Tibial nerve (tissue), 4 donors: ENCODE measurements at regions not wholly inside any gene's neighbourhood (a gene's known extent, or its start where the extent isn't known, plus 50 kb on each side); places are given as distances from the start of the nearest gene placed in this dataset.
"Not testable (repeated sequence)": the region's sequence is repeated elsewhere in the genome, so short reads cannot be mapped to it uniquely, and the experiment has no call there.

ENCODE experiments used
- DNase-seq, 2 donors: peaks; one replicate each; pipeline ENCODE4 v3.0.0-alpha.2; 2019; ENCODE audit warnings: low spot score in 2 of 2
- H3K27ac ChIP-seq, 4 donors: fragments of 200-600 bp; sonication (generic) in 3 of 4; one replicate each; pipeline ENCODE4 v1.5.1; 2017 to 2019; ENCODE audit warnings: mild to moderate bottlenecking in 1 of 4
- H3K27me3 ChIP-seq, 2 donors: fragments of 200-600 bp; sonication (generic) in 1 of 2; one replicate each; pipeline versions ENCODE4 v1.5.1 to v1.6.0; 2017 to 2019
- H3K36me3 ChIP-seq, 3 donors: fragments of 200-600 bp; sonication (generic); one replicate each; pipeline ENCODE4 v1.5.1; 2018 to 2019
- H3K4me1 ChIP-seq, 4 donors: fragments of 200-600 bp; sonication (generic) in 3 of 4; one replicate each; pipeline ENCODE4 v1.5.1; 2017 to 2019
- H3K4me3 ChIP-seq, 4 donors: fragments of 200-600 bp; sonication (generic) in 3 of 4; one replicate each; pipeline ENCODE4 v1.5.1; 2017 to 2019; ENCODE audit warnings: mild to moderate bottlenecking in 1 of 4, moderate library complexity in 1 of 4
- H3K9me3 ChIP-seq, 4 donors: fragments of 200-600 bp; sonication (generic) in 3 of 4; one replicate each; pipeline ENCODE4 v1.5.1; 2017 to 2019
- EP300 ChIP-seq, 2 donors: sonication (generic); formaldehyde crosslinking; IDR thresholded peaks; one replicate each; pipeline ENCODE4 v1.6.1; 2017; ENCODE audit warnings: antibody characterized with exemption in 2 of 2, mild to moderate bottlenecking in 1 of 2
- POLR2A ChIP-seq, 2 donors: fragments of 450-650 bp; IDR thresholded peaks; one replicate each; pipeline ENCODE4 v1.6.1; 2017; ENCODE audit warnings: antibody characterized with exemption in 2 of 2, mild to moderate bottlenecking in 2 of 2, moderate library complexity in 2 of 2
- WGBS, 2 donors: methylation state at CpG; one replicate each; pipeline ENCODE4 v1.1.5; 2018; 5-methylcytosine and 5-hydroxymethylcytosine counted together
- TF ChIP-seq, protein P1 (sequence below), 5 experiments: fragments of 200-600 bp in 3 of 5; fragments of 450-650 bp in 2 of 5; sonication (generic) in 3 of 5; IDR thresholded peaks; one replicate each; pipeline ENCODE4 v1.5.1; 2016 to 2019; ENCODE audit warnings: antibody characterized with exemption in 5 of 5, mild to moderate bottlenecking in 3 of 5, moderate library complexity in 2 of 5

DNA sequence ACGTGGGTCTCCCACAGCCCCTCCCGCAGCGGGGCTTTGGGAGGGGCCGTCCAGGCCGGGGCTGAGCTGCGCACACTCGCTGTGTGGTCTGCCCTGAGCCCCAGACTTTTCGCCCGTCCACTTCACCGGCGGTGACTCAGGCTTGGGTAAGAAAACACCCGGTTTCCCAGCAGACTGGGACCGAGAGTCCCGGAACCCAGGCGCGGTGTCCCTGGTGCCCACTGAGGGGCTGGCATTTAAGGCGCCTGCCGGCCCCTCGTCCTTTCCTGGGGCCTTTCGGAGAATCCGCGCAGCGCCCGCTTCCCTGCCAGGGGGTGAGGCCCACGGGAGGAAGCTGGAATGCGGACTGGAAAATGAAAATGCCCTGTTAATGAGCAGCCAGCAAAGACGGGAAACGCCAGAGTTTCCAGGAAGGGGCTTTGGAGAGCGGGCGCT lies 100.3 kb downstream of the C16orf95 start:
- peak overlapping the region; percentile 82 to 92 (median 88) for H3K27ac ChIP-seq
- 20 to 32% methylated on average over 18 to 24 of the region's 30 CpGs for WGBS, 2 donors
- no peaks in the 10 kb centered on the region for H3K27me3 ChIP-seq
- no peaks in the 10 kb centered on the region for H3K9me3 ChIP-seq
- no peaks in the 10 kb centered on the region for H3K36me3 ChIP-seq
- peaks cover 0 to 25% (median 11%) of the 10 kb centered on the region in 4 donors for H3K4me1 ChIP-seq
- TF ChIP-seq EP300 (IDR thresholded peaks at IDR 0.05) = peak in 1 of 2 donors; percentile 65
- no peak for TF ChIP-seq POLR2A (IDR thresholded peaks at IDR 0.05)
- DNase-seq = peak; percentile 51 to 54
- H3K4me3 ChIP-seq = peak overlapping the region; percentile 33 to 51 (median 39)

DNA sequence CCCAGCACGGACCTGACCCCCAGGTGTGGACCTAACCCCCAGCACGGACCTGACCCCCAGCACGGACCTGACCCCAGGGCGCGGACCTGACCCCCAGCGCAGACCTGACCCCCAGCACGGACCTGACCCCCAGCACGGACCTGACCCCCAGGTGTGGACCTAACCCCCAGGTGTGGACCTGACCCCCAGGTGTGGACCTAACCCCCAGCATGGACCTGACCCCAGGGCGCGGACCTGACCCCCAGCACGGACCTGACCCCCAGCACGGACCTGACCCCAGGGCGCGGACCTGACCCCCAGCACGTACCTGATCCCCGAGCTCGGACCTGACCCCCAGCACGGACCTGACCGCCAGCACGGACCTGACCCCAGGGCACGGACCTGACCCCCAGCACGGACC lies 99.4 kb downstream of the C16orf95 start:
- WGBS, 2 donors = no CpG with 5 or more reads among the region's 22 CpGs
- H3K9me3 ChIP-seq, H3K36me3 ChIP-seq, H3K27me3 ChIP-seq, DNase-seq, H3K27ac ChIP-seq, H3K4me3 ChIP-seq: not testable (repeated sequence)
- peaks cover 0 to 25% (median 11%) of the 10 kb centered on the region in 4 donors for H3K4me1 ChIP-seq

DNA sequence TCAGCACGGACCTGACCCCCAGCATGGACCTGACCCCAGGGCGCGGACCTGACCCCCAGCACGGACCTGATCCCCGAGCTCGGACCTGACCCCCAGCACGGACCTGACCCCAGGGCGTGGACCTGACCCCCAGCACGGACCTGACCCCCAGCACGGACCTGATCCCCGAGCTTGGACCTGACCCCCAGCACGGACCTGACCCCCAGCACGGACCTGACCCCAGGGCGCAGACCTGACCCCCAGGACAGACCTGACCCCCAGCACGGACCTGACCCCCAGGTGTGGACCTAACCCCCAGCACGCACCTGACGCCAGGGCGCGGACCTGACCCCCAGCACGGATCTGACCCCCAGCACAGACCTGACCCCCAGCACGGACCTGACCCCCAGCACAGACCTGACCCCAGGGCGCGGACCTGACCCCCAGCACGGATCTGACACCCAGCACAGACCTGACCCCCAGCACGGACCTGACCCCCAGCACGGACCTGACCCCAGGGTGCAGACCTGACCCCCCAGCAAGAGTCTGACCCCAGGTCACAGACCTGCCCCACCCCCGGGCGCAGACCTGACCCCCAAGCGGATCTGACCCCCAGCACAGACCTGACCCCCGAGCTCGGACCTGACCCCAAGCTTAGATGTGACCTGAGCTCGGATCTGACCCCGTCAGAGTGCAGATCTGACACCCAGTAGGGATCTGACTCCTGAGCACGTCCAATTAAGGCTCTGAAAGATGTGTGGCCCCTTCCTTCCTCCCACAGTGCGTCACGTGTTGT lies 98.7 kb downstream of the C16orf95 start:
- H3K36me3 ChIP-seq = no peaks in the 10 kb centered on the region
- WGBS, 2 donors = 80 to 81% methylated on average over 5 to 13 of the region's 36 CpGs
- no peaks in the 10 kb centered on the region for H3K27me3 ChIP-seq
- TF ChIP-seq EP300 (IDR thresholded peaks at IDR 0.05) (no peak), POLR2A (IDR thresholded peaks at IDR 0.05) (no peak)
- TF ChIP-seq, protein P1, sequence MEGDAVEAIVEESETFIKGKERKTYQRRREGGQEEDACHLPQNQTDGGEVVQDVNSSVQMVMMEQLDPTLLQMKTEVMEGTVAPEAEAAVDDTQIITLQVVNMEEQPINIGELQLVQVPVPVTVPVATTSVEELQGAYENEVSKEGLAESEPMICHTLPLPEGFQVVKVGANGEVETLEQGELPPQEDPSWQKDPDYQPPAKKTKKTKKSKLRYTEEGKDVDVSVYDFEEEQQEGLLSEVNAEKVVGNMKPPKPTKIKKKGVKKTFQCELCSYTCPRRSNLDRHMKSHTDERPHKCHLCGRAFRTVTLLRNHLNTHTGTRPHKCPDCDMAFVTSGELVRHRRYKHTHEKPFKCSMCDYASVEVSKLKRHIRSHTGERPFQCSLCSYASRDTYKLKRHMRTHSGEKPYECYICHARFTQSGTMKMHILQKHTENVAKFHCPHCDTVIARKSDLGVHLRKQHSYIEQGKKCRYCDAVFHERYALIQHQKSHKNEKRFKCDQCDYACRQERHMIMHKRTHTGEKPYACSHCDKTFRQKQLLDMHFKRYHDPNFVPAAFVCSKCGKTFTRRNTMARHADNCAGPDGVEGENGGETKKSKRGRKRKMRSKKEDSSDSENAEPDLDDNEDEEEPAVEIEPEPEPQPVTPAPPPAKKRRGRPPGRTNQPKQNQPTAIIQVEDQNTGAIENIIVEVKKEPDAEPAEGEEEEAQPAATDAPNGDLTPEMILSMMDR (IDR thresholded peaks at IDR 0.05) = no peak
- no peaks in the 10 kb centered on the region for H3K9me3 ChIP-seq
- peaks cover 0 to 25% (median 11%) of the 10 kb centered on the region in 4 donors for H3K4me1 ChIP-seq
- H3K27ac ChIP-seq = no peak overlapping the region
- no peak for DNase-seq
- H3K4me3 ChIP-seq = no peak overlapping the region

DNA sequence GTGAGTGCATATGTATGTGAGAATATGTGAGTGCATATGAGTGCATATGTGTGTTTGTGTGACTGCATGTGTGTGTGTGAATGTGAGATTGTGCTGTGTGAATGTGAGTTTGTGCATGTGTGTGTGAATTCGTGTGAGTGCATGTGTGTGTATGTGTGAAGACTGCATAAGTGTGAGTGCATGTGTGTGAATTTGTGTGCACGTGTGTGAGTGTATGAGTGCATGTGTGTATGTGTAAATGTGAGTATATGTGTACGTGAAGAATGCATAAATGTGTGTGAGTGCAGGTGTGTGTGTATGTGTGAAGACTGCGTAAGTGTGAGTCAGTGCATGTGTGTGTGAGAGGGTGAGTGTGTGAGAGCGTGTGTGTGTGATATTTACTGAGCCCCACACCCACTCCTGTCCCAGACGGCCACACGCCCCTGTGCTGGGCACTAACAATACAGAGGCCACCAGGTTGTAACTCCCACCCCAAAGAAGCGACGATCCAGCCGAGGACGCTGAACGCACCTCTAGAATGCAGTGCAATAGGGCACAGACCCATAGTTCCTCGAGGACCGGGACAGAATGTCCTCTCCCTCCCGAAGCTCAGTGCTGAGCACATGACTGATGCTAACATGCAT lies 97.8 kb downstream of the C16orf95 start:
- no peak overlapping the region for H3K27ac ChIP-seq
- no peak for TF ChIP-seq EP300 (IDR thresholded peaks at IDR 0.05)
- TF ChIP-seq, protein P1 (IDR thresholded peaks at IDR 0.05) = no peak
- no peak for TF ChIP-seq POLR2A (IDR thresholded peaks at IDR 0.05)
- H3K36me3 ChIP-seq = no peaks in the 10 kb centered on the region
- DNase-seq = no peak
- no peaks in the 10 kb centered on the region for H3K9me3 ChIP-seq
- peaks cover 0 to 25% (median 11%) of the 10 kb centered on the region in 4 donors for H3K4me1 ChIP-seq
- H3K27me3 ChIP-seq = no peaks in the 10 kb centered on the region
- 88 to 93% methylated on average over 15 of the region's 15 CpGs for WGBS, 2 donors
- no peak overlapping the region for H3K4me3 ChIP-seq

DNA sequence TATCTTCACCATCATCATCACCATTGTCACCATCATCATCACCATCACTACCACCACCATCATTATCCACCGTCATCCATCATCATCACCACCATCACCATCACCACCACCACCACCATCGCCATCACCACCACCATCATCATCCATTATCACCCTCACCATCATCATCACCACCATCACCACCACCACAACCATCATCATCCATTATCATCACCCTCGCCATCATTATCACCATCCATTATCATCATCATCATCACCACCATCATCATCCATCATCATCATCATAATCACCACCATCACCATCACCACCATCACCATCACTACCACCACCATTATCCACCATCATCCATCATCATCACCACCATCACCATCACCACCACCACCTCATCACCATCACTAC lies 95.6 kb downstream of the C16orf95 start:
- no peaks in the 10 kb centered on the region for H3K36me3 ChIP-seq
- peaks cover 0 to 8% (median 6%) of the 10 kb centered on the region in 4 donors for H3K4me1 ChIP-seq
- no peaks in the 10 kb centered on the region for H3K27me3 ChIP-seq
- no peaks in the 10 kb centered on the region for H3K9me3 ChIP-seq
- TF ChIP-seq EP300 (IDR thresholded peaks at IDR 0.05) (no peak), POLR2A (IDR thresholded peaks at IDR 0.05) (no peak)
- TF ChIP-seq, protein P1 (IDR thresholded peaks at IDR 0.05) = no peak
- H3K27ac ChIP-seq = no peak overlapping the region
- DNase-seq = no peak
- no peak overlapping the region for H3K4me3 ChIP-seq
- 76% methylated on average over 3 of the region's 3 CpGs for WGBS, 2 donors

DNA sequence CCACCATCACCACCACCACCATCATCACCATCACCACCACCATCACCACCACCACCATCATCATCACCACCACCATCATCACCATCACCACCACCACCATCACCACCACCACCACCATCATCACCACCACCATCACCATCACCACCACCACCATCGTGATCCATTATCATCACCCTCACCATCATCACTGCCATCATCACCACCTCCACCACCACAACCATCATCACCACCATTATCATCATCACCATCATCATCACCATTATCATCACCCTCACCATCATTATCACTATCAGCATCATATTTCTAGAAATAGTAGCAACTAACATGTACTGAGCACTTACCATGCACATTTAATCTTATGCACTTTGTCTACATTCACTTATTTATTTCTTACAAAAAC lies 94.9 kb downstream of the C16orf95 start:
- Histone ChIP-seq H3K4me3 (no peak overlapping the region), H3K4me1 (peaks cover 0 to 7% (median under 1%) of the 10 kb centered on the region in 4 donors), H3K9me3 (no peaks in the 10 kb centered on the region), H3K36me3 (no peaks in the 10 kb centered on the region), H3K27me3 (no peaks in the 10 kb centered on the region), H3K27ac (no peak overlapping the region)
- no peak for TF ChIP-seq EP300 (IDR thresholded peaks at IDR 0.05)
- TF ChIP-seq, protein P1 (IDR thresholded peaks at IDR 0.05) = no peak
- no peak for TF ChIP-seq POLR2A (IDR thresholded peaks at IDR 0.05)
- WGBS, 2 donors = 93 to 98% methylated on average over 1 of the region's 1 CpG
- no peak for DNase-seq
